WI38 (cell line): ENCODE measurements at regions not wholly inside any gene's neighbourhood (a gene's known extent, or its start where the extent isn't known, plus 50 kb on each side); places are given as distances from the start of the nearest gene placed in this dataset.
A peak's percentile ranks its signal among the peaks of the same experiment; 100 is the strongest.

Source experiments
- H3K4me3 ChIP-seq: 2 replicates; pipeline ENCODE4 v1.5.1; 2011; ENCODE audit warnings: low read depth, mild to moderate bottlenecking, control low read depth, low read length
- TF ChIP-seq, protein P1 (sequence below): IDR thresholded peaks from 2 replicates; pipeline ENCODE4 v1.5.1; 2012; ENCODE audit warnings: low read depth, mild to moderate bottlenecking, control low read depth, low read length

DNA sequence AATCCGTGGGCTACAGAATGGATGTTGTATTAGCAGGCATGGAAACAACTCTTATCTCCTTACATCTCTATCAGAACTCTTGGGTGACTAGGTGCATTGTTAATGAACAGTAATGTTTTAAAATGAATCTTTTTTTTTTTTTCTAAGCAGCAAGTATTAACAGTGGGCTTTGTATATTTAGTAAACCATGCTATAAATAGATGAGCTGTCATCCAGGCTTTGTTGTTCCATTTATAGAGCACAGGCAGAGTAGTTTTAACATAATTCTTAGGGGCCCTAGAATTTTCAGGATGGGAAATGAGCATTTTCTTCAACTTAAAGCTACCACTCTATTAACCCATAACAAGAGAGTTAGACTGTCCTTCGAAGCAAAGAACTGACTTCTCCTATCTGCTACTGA is 233.7 kb upstream of the ADAMTSL1 start:
- TF ChIP-seq, protein P1, sequence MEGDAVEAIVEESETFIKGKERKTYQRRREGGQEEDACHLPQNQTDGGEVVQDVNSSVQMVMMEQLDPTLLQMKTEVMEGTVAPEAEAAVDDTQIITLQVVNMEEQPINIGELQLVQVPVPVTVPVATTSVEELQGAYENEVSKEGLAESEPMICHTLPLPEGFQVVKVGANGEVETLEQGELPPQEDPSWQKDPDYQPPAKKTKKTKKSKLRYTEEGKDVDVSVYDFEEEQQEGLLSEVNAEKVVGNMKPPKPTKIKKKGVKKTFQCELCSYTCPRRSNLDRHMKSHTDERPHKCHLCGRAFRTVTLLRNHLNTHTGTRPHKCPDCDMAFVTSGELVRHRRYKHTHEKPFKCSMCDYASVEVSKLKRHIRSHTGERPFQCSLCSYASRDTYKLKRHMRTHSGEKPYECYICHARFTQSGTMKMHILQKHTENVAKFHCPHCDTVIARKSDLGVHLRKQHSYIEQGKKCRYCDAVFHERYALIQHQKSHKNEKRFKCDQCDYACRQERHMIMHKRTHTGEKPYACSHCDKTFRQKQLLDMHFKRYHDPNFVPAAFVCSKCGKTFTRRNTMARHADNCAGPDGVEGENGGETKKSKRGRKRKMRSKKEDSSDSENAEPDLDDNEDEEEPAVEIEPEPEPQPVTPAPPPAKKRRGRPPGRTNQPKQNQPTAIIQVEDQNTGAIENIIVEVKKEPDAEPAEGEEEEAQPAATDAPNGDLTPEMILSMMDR = no peak

DNA sequence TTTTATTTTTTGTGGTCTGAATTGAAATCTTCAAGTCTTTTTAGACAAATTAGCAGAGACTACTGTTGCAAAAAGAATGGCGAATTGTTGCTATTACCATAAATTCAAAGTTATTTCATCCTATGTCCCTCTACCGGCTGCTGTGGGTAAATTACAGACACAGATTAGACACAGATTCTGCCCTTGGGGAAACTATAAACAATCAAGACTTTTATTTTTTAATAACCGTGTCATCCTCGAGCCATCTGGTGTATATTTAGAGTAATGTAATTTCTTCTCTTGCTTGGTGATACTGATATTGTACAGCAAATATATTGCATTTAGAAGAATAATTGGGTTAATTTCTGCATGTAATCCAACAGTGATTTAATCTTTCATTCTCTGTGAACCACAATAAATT is 228.0 kb upstream of the ADAMTSL1 start:
- TF ChIP-seq, protein P1 = peak; percentile 29; the same call in 1 of the 2 replicates

More for the DNA sequence above, 233.7 kb upstream of the ADAMTSL1 start:
- no peak overlapping the region for H3K4me3 ChIP-seq

DNA sequence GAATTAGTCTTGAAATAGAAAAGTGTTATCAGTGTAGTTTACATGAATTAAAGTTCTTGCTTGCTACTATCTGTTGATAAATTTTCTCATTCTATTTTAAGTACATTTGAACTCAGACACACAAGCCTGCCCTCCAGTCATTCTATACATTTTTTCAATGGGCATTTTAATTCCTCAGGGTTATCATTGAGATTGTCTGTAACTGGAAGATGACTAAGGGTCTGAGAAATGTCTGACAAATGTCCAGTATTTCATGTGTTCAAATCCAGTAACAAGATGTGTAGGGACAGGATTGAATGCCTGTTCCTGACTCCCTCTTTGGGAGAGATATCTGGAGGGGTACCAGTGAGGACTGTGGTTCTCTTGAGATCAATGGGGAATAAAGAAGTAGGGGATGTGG is 223.9 kb upstream of the ADAMTSL1 start:
- no peak overlapping the region for H3K4me3 ChIP-seq
- TF ChIP-seq, protein P1 = no peak

More for the DNA sequence above, 228.0 kb upstream of the ADAMTSL1 start:
- no peak overlapping the region for H3K4me3 ChIP-seq

DNA sequence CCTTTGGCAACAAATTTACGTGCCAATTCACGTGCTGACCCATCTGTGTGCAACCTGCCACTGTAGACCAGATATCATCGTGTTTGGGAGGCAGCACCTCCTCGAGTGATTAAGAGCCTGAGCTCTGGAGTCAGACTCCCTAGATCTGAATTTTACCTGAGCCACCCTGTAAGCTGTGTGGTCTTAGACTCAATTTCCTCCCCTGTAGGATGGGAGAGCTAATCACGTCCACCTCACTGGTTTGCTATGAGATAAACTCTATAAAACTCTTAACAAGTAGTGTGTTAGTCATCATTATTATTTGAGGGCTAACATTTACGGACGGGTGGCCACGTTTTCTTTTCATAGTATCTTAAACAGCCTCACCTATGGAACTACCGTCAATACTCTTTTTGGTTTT is 220.0 kb upstream of the ADAMTSL1 start:
- TF ChIP-seq, protein P1 = no peak
- no peak overlapping the region for H3K4me3 ChIP-seq

DNA sequence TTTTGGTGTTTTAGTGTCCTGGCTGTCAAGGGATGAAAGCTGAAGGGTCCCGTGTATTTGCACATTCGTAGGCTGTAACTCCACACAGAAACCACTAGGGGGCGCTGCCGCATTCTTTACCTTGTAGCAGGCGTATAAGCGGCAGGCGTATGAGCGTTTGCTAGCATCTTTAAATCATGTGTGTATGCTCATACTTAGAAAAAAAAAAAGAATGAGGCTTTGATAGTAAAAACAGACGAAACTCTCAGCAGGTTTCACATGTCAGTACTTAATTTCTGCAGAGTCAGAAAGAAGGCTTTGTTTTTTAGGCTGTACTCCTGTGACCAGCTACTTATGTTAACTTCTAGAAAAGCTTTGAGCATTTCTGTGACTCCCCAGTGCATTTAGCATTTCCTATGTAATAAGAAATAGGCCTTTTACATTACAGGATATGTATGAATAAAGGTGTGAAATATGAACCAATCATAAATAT is 218.8 kb upstream of the ADAMTSL1 start:
- TF ChIP-seq, protein P1 = peak; percentile 79
- no peak overlapping the region for H3K4me3 ChIP-seq

DNA sequence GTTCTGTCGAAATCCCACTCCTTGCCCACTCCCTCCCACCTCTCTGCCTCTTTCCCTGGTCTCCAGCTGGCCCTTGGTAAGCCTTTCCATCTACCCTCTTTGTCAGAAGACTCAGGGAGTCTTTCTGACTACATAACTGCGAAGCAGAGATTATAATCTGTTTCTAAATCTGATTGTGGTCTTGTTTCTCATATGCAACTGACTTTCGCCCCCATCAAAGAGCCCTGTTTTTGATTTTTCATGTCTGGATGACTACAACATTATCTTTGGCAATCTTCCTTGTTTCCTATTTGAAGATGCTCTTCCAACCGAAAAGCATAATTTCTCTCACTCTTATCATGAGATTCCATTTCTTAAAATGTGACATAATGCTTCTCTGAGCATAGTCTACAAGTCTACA is 218.2 kb upstream of the ADAMTSL1 start:
- TF ChIP-seq, protein P1 = no peak
- H3K4me3 ChIP-seq = no peak overlapping the region

DNA sequence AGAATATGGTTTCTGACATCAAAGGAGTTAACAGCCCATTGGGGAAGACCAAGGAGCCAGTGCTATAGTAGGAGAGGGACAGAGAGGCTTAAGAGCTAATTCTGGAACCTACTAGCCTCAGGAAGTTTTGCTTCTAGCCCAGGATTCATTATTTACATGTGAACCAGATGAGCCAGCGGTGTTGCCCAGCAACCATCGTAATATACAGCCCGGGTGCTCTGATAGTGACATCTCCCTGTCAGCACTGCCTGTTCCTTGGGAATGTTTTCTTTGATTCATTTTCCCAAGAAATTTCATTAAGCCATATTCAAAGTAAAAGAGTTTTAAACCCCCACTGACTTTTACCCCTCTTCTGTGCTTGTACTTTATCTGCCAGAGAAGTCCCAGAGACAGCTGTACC is 217.4 kb upstream of the ADAMTSL1 start:
- H3K4me3 ChIP-seq = no peak overlapping the region
- TF ChIP-seq, protein P1 = no peak
